GM18868 (cell line): ENCODE measurements at regions not wholly inside any gene's neighbourhood (a gene's known extent, or its start where the extent isn't known, plus 50 kb on each side); places are given as distances from the start of the nearest gene placed in this dataset.

ENCODE experiments used
- ATAC-seq: cut with Tn5 transposase; IDR thresholded peaks from one replicate; pipeline ENCODE4 v1.9.1; 2021; ENCODE audit warnings: mild to moderate bottlenecking, moderate library complexity; ENCODE audit not compliant: unreplicated experiment

DNA sequence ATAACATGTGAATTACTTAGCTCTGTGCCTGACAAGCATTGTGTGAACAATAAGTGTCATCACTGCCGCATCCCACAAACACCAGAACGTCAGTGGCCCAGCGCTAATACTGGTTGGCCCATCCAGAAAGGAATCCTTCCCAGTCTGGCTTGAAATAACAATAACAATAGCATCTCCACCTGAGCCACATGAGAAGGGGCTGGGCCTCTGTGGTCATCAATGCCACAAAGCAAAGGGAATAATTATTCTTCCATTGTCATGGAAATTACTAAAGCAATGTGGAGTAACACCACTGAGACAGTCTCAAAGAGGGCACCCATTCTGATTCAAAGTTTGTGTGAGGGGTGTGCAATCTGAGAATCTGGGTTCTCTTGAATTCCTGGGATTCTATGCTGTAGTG lies 105.7 kb upstream of the INHBA start:
- ATAC-seq, result no peak

GRCh38 chr7:41803569-41803968 lies 100.7 kb upstream of the INHBA start:
- no peak for ATAC-seq

DNA sequence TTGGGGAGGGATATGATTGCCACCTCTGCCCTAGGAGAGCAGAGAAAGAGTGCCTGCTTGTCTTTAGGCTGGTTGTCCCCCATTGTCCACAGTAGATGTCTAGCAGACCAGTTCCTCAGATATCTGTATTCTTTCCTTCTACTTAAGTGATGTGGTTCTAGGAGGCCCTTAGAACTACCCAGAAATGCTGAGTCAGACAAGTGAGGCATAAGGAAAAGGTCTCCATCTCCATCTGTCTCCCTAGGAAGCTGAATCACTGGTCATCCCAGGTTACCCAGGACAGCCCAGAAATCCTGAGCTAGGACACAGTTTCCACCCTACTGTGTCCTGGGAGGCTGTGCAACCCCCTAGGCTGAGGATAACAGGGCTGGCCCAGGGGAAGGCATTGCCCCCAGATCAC lies 93.4 kb upstream of the INHBA start:
- no peak for ATAC-seq

DNA sequence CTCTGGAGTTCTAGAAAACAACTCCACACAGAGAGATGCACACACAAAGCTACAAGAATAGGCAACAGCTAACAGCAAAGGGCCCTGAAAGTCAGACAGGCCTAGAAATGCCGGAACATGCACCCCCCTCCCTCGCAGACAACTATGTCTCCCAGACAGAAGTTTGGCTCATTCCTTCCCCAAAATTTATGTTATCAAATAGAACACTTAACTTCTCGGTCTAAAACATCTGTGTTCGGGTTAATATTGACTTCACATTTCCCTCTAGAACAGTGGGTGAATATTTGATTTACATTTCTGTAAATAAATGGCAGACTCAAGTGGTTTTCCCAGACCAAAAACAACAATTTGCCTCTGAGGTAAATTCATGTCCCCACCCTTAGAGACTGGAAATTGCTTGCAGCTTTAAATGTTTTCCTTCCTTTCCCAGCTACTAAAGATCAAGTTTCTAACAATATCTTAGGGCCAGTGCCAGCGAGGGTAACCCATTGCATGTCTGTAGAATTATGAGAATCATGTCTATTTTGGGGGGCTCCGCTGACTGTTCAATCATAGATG lies 92.5 kb upstream of the INHBA start:
- no peak for ATAC-seq

- ATAC-seq, result no peak
Observed at GRCh38 chr7:41793556-41793955, 90.7 kb upstream of the INHBA start.

DNA sequence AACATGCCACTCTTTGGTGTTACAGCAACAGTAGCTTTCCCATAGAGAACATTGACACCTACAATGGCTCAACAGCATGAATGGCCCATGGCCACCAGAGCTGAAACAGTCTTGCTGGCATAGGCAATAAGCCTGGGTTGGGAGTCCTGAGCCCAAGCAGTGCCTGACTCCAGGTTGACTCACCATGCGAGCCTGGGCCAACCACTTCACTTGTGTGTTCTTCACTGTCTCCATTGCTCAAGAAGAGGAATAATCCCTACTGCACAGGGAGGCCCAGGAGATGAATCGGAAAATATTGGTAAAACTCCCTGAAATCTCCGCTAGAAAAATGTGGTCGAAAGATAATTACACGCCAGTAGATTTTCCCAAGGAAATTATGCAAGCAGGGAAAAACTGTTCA lies 89.2 kb upstream of the INHBA start:
- ATAC-seq, result no peak

GRCh38 chr7:41788556-41788955 lies 85.7 kb upstream of the INHBA start:
- ATAC-seq, result no peak

GRCh38 chr7:41787651-41788350 lies 84.9 kb upstream of the INHBA start:
- ATAC-seq, result no peak

- ATAC-seq, result no peak
Observed at GRCh38 chr7:41786944-41787343, 84.1 kb upstream of the INHBA start.

DNA sequence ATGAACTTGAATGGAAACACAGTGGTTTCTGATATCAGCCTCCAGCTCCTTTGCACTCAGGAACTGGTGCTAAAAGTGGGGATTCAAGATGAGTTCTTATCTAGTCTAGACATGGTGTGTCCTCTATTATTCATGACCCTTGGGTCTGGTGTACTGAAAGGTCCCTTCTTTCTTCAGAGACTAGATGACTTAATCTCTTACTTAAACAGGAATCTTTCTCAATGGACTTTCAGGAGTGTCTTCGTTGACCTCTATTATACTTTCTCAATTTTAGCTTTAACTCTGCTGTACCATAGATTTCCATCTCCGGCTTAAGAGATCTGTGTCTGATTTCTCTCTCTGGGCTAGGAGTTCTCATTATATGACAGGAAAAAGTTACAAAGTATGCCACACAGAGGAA lies 83.5 kb upstream of the INHBA start:
- ATAC-seq, result no peak

- ATAC-seq, result no peak
Observed at GRCh38 chr7:41785840-41786239, 83.0 kb upstream of the INHBA start.

GRCh38 chr7:41785265-41785664 lies 82.4 kb upstream of the INHBA start:
- ATAC-seq, result no peak

DNA sequence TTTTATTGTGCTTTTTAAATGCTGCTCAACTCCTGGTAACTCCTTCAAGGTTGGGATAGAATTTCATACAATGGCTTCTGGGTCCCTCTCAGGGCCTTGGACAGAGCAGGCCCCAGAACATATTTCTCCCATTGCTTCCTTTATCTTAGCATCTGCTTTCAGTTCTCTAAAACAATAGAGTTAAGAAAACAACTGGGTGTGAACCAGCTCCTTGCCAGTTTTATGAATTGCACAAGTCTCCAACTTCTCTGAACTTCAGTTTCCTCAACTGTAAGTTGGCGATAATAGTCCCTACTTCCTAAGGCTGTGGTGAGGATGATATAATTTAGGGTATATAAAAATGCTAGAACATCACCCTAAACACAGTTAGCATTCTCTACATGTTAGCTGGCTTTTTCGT lies 77.0 kb upstream of the INHBA start:
- ATAC-seq, result peak; percentile 81

- ATAC-seq, result peak; percentile 57
Observed at GRCh38 chr7:41777894-41778596, 75.2 kb upstream of the INHBA start.

- ATAC-seq, result no peak
Observed at GRCh38 chr7:41774966-41775365, 72.1 kb upstream of the INHBA start.

DNA sequence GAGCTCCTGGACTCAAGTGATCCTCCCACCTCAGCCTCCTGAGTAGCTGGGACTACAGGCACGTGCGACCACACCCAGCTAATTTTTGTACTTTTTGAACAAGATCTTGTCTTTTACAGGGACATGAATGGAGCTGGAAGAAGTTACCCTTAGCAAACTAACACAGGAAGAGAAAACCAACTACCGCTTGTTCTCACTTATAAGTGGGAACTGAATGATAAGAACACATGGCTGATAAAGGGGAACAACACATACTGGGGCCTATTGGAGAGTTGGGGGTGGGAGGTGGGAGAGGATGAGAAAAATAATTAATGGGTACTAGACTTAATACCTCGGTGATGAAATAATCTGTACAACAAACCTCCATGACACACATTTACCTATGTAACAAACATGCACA lies 70.9 kb upstream of the INHBA start:
- ATAC-seq, result no peak

DNA sequence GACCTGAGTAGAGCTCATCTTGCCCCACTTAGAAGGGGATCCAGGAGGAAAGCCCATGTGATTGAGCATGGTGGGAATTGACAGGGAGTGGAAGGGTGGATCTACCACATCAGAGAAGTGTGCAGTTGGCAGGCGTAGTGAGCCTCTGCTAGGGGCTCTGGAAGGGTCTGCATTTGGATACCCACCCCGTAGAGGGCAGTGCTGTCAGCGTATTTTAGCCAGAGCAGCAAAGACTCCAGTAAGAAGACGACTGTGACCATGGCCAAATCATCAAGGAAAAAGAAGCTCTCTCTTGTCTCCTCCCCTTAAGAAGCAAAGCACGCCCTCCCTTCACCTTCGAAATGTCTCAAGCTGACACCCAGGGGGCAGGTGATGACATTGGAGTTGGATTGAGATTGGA lies 68.8 kb upstream of the INHBA start:
- ATAC-seq, result no peak

GRCh38 chr7:41769162-41769561 lies 66.3 kb upstream of the INHBA start:
- no peak for ATAC-seq

- no peak for ATAC-seq
Observed at GRCh38 chr7:41763626-41764025, 60.7 kb upstream of the INHBA start.

- no peak for ATAC-seq
Observed at GRCh38 chr7:41762641-41763040, 59.8 kb upstream of the INHBA start.

DNA sequence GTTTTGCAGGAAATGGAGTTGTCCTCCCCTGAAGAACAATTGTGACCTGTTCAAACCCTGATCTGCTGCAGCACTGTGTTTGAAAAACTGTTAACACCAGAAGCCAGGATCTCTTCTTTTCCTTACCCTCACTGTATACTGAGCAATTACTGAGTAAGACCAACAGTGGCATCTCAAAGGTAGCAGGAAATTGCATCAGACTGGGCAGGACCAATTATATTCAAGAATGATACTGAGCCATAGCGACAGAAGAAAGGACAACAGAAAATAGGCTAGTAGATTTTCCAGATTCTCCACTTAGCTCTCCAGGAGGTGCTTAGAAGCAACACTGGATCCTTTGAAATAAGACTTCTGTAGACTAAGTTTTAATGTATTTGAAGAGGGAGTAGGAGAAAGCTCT lies 57.4 kb upstream of the INHBA start:
- ATAC-seq, result no peak

- no peak for ATAC-seq
Observed at GRCh38 chr7:41758321-41758720, 55.4 kb upstream of the INHBA start.
